NK-92 treated with Interleukin-12 subunit alpha and Interleukin-12 subunit beta, amount 100 ng/mL, for 24 hours (cell line): ENCODE measurements at regions not wholly inside any gene's neighbourhood (a gene's known extent, or its start where the extent isn't known, plus 50 kb on each side); places are given as distances from the start of the nearest gene placed in this dataset.

ENCODE experiments used
- DNase-seq: peaks from one replicate; lab custom pipeline; 2025; lab: John Stamatoyannopoulos, UW

GRCh38 chr5:56459394-56460194, 226.5 kb upstream of the ANKRD55 start:
- no peak for DNase-seq

- no peak for DNase-seq
Observed at GRCh38 chr5:56457887-56458812, 225.0 kb upstream of the ANKRD55 start.

GRCh38 chr5:56456002-56456401, 222.9 kb upstream of the ANKRD55 start:
- no peak for DNase-seq

GRCh38 chr5:56455417-56455816, 222.3 kb upstream of the ANKRD55 start:
- no peak for DNase-seq

GRCh38 chr5:56454219-56454862, 221.2 kb upstream of the ANKRD55 start:
- DNase-seq: no peak

- no peak for DNase-seq
Observed at GRCh38 chr5:56451742-56452141, 218.6 kb upstream of the ANKRD55 start.

GRCh38 chr5:56450766-56451165, 217.6 kb upstream of the ANKRD55 start:
- no peak for DNase-seq

- no peak for DNase-seq
Observed at GRCh38 chr5:56449071-56449640, 216.0 kb upstream of the ANKRD55 start.

GRCh38 chr5:56447656-56448055, 214.5 kb upstream of the ANKRD55 start:
- no peak for DNase-seq

- DNase-seq: no peak
Observed at GRCh38 chr5:56447232-56447631, 214.1 kb upstream of the ANKRD55 start.

GRCh38 chr5:56446728-56447127, 213.6 kb upstream of the ANKRD55 start:
- DNase-seq: no peak

GRCh38 chr5:56443826-56444225, 210.7 kb upstream of the ANKRD55 start:
- no peak for DNase-seq

GRCh38 chr5:56440871-56441740, 208.0 kb upstream of the ANKRD55 start:
- no peak for DNase-seq

- DNase-seq: no peak
Observed at GRCh38 chr5:56434986-56435385, 201.9 kb upstream of the ANKRD55 start.

- no peak for DNase-seq
Observed at GRCh38 chr5:56433039-56433617, 200.0 kb upstream of the ANKRD55 start.

- DNase-seq: no peak
Observed at GRCh38 chr5:56432321-56432720, 199.2 kb upstream of the ANKRD55 start.

- DNase-seq: no peak
Observed at GRCh38 chr5:56430422-56430821, 197.3 kb upstream of the ANKRD55 start.

GRCh38 chr5:56429110-56429561, 196.0 kb upstream of the ANKRD55 start:
- no peak for DNase-seq

- DNase-seq: no peak
Observed at GRCh38 chr5:56426693-56427092, 193.6 kb upstream of the ANKRD55 start.

- DNase-seq: no peak
Observed at GRCh38 chr5:56422076-56422762, 189.1 kb upstream of the ANKRD55 start.
